ENCODE measurements at regions not wholly inside any gene's neighbourhood (a gene's known extent, or its start where the extent isn't known, plus 50 kb on each side); places are given as distances from the start of the nearest gene placed in this dataset.

GRCh38 chr14:50051706-50052105 is 64.7 kb downstream of the VCPKMT start:
- H2AFZ ChIP-seq, result no peak overlapping the region
- no peaks in the 10 kb centered on the region for H4K20me1 ChIP-seq (ENCODE audit: insufficient read depth)
- no peaks in the 10 kb centered on the region for H3K36me3 ChIP-seq (ENCODE audit: low read depth)
- H3K4me1 ChIP-seq (ENCODE audit: insufficient read depth), result no peaks in the 10 kb centered on the region
- H3K4me3 ChIP-seq, result no peak overlapping the region
- in situ Hi-C loops (cut with MboI), result no loop called here
- WGBS, 2 experiments (ENCODE audit: low coverage in 1 of 2, low lambda C conversion rate in 2 of 2, missing lambda C conversion rate in 2 of 2), result 93 to 97% methylated on average over 5 of the region's 5 CpGs
- TF ChIP-seq EZH2phosphoT487 (IDR thresholded peaks at IDR 0.05; ENCODE audit: insufficient read depth, low read depth), result no peak
- H3K79me2 ChIP-seq (ENCODE audit: insufficient read depth), result no peaks in the 10 kb centered on the region
- no peak overlapping the region for H3K9ac ChIP-seq
- H3K9me3 ChIP-seq (ENCODE audit: low read depth), result no peaks in the 10 kb centered on the region
- no peak overlapping the region for H3K4me2 ChIP-seq (ENCODE audit: unreplicated experiment)
- H3K27ac ChIP-seq, result no peak overlapping the region
- no peaks in the 10 kb centered on the region for H3K27me3 ChIP-seq (replicated peaks; ENCODE audit: insufficient read depth)
- H3F3A ChIP-seq (ENCODE audit: insufficient read depth), result no peaks in the 10 kb centered on the region
- no peaks in the 10 kb centered on the region for H3K9me2 ChIP-seq (ENCODE audit: insufficient read depth)
- DNase-seq, result no peak

GRCh38 chr14:50052517-50052916 is 63.9 kb downstream of the VCPKMT start:
- no peak for TF ChIP-seq EZH2phosphoT487 (IDR thresholded peaks at IDR 0.05; ENCODE audit: insufficient read depth, low read depth)
- no peak for TF ChIP-seq EZH2 (IDR thresholded peaks at IDR 0.05; ENCODE audit: insufficient read depth, poor library complexity, severe bottlenecking)
- in situ Hi-C loops (cut with MboI), result no loop called here
- WGBS, 2 experiments (ENCODE audit: low coverage in 1 of 2, low lambda C conversion rate in 2 of 2, missing lambda C conversion rate in 2 of 2), result 89 to 91% methylated on average over 11 of the region's 11 CpGs

GRCh38 chr14:50053935-50054334 is 62.4 kb downstream of the VCPKMT start:
- no peak for DNase-seq
- TF ChIP-seq EZH2phosphoT487 (IDR thresholded peaks at IDR 0.05; ENCODE audit: insufficient read depth, low read depth), result no peak
- TF ChIP-seq EZH2 (IDR thresholded peaks at IDR 0.05; ENCODE audit: insufficient read depth, poor library complexity, severe bottlenecking), result no peak
- 90 to 93% methylated on average over 2 of the region's 2 CpGs for WGBS, 2 experiments (ENCODE audit: low coverage in 1 of 2, low lambda C conversion rate in 2 of 2, missing lambda C conversion rate in 2 of 2)
- H3K9me2 ChIP-seq (ENCODE audit: insufficient read depth), result no peaks in the 10 kb centered on the region
- no peaks in the 10 kb centered on the region for H3F3A ChIP-seq (ENCODE audit: insufficient read depth)
- in situ Hi-C loops (cut with MboI), result no loop called here
- no peaks in the 10 kb centered on the region for H3K9me3 ChIP-seq (ENCODE audit: low read depth)
- no peaks in the 10 kb centered on the region for H3K79me2 ChIP-seq (ENCODE audit: insufficient read depth)
- H3K9ac ChIP-seq, result no peak overlapping the region
- no peak overlapping the region for H3K4me3 ChIP-seq
- no peaks in the 10 kb centered on the region for H3K4me1 ChIP-seq (ENCODE audit: insufficient read depth)
- no peaks in the 10 kb centered on the region for H3K27me3 ChIP-seq (replicated peaks; ENCODE audit: insufficient read depth)
- no peak overlapping the region for H3K4me2 ChIP-seq (ENCODE audit: unreplicated experiment)
- H3K36me3 ChIP-seq (ENCODE audit: low read depth), result no peaks in the 10 kb centered on the region
- H2AFZ ChIP-seq, result no peak overlapping the region
- no peak overlapping the region for H3K27ac ChIP-seq
- no peaks in the 10 kb centered on the region for H4K20me1 ChIP-seq (ENCODE audit: insufficient read depth)

More at GRCh38 chr14:50052517-50052916, 63.9 kb downstream of the VCPKMT start:
- Histone ChIP-seq H3K27ac (no peak overlapping the region), H3K4me1 (ENCODE audit: insufficient read depth) (no peaks in the 10 kb centered on the region), H3K4me2 (ENCODE audit: unreplicated experiment) (no peak overlapping the region), H3K36me3 (ENCODE audit: low read depth) (no peaks in the 10 kb centered on the region), H3K27me3 (replicated peaks; ENCODE audit: insufficient read depth) (no peaks in the 10 kb centered on the region), H2AFZ (no peak overlapping the region), H3K4me3 (no peak overlapping the region), H3K9me2 (ENCODE audit: insufficient read depth) (no peaks in the 10 kb centered on the region), H3K9ac (no peak overlapping the region), H3K9me3 (ENCODE audit: low read depth) (no peaks in the 10 kb centered on the region), H3K79me2 (ENCODE audit: insufficient read depth) (no peaks in the 10 kb centered on the region), H4K20me1 (ENCODE audit: insufficient read depth) (no peaks in the 10 kb centered on the region), H3F3A (ENCODE audit: insufficient read depth) (no peaks in the 10 kb centered on the region)
- no peak for DNase-seq

- Histone ChIP-seq H3F3A (ENCODE audit: insufficient read depth) (peaks cover 14% of the 10 kb centered on the region), H3K36me3 (ENCODE audit: low read depth) (no peaks in the 10 kb centered on the region), H4K20me1 (ENCODE audit: insufficient read depth) (no peaks in the 10 kb centered on the region), H3K4me1 (ENCODE audit: insufficient read depth) (peaks cover 15% of the 10 kb centered on the region), H3K4me2 (ENCODE audit: unreplicated experiment) (no peak overlapping the region), H3K9me3 (ENCODE audit: low read depth) (no peaks in the 10 kb centered on the region), H3K9ac (no peak overlapping the region), H2AFZ (no peak overlapping the region), H3K79me2 (ENCODE audit: insufficient read depth) (no peaks in the 10 kb centered on the region), H3K9me2 (ENCODE audit: insufficient read depth) (no peaks in the 10 kb centered on the region), H3K27me3 (replicated peaks; ENCODE audit: insufficient read depth) (no peaks in the 10 kb centered on the region), H3K4me3 (no peak overlapping the region), H3K27ac (no peak overlapping the region)
- TF ChIP-seq EZH2 (IDR thresholded peaks at IDR 0.05; ENCODE audit: insufficient read depth, poor library complexity, severe bottlenecking), result no peak
- no peak for TF ChIP-seq EZH2phosphoT487 (IDR thresholded peaks at IDR 0.05; ENCODE audit: insufficient read depth, low read depth)
- peak; percentile 35 for DNase-seq
- WGBS, 2 experiments (ENCODE audit: low coverage in 1 of 2, low lambda C conversion rate in 2 of 2, missing lambda C conversion rate in 2 of 2), result 67 to 68% methylated on average over 14 of the region's 14 CpGs
- in situ Hi-C loops (cut with MboI), result no loop called here
Measured at GRCh38 chr14:50055461-50056228, 60.7 kb downstream of the VCPKMT start.
